Astrocyte (in vitro differentiated cells and primary cell): ENCODE measurements at regions not wholly inside any gene's neighbourhood (a gene's known extent, or its start where the extent isn't known, plus 50 kb on each side); places are given as distances from the start of the nearest gene placed in this dataset.

ENCODE experiments used
- EZH2 ChIP-seq: IDR thresholded peaks from 2 replicates; pipeline ENCODE4 v1.6.1; 2012; ENCODE audit warnings: mild to moderate bottlenecking, low read length, inconsistent platforms; ENCODE audit not compliant: insufficient read depth
- TF ChIP-seq, protein P1 (sequence below): IDR thresholded peaks from 2 replicates; pipeline ENCODE4 v1.5.1; 2011; ENCODE audit warnings: low read depth, mild to moderate bottlenecking, inconsistent platforms, low read length, moderate library complexity; ENCODE audit not compliant: insufficient read depth

- TF ChIP-seq, protein P1, sequence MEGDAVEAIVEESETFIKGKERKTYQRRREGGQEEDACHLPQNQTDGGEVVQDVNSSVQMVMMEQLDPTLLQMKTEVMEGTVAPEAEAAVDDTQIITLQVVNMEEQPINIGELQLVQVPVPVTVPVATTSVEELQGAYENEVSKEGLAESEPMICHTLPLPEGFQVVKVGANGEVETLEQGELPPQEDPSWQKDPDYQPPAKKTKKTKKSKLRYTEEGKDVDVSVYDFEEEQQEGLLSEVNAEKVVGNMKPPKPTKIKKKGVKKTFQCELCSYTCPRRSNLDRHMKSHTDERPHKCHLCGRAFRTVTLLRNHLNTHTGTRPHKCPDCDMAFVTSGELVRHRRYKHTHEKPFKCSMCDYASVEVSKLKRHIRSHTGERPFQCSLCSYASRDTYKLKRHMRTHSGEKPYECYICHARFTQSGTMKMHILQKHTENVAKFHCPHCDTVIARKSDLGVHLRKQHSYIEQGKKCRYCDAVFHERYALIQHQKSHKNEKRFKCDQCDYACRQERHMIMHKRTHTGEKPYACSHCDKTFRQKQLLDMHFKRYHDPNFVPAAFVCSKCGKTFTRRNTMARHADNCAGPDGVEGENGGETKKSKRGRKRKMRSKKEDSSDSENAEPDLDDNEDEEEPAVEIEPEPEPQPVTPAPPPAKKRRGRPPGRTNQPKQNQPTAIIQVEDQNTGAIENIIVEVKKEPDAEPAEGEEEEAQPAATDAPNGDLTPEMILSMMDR = no peak
- no peak for TF ChIP-seq EZH2
These were observed 160.0 kb upstream of the PDE5A start for GRCh38 chr4:119788349-119789266.
